Stimulated activated CD8-positive, alpha-beta memory T cell treated with anti-CD3 and anti-CD28 coated beads, Interleukin-15, amount 100 ng/mL, for 1 hour (primary cell): ENCODE measurements at regions not wholly inside any gene's neighbourhood (a gene's known extent, or its start where the extent isn't known, plus 50 kb on each side); places are given as distances from the start of the nearest gene placed in this dataset.

Source experiments
- DNase-seq: peaks from one replicate; pipeline ENCODE4 v3.0.0-alpha.2; 2020; ENCODE audit warnings: low read depth

- DNase-seq = no peak
These were observed 57.2 kb upstream of the ACVR1 start for GRCh38 chr2:157933160-157933920.

- DNase-seq = no peak
These were observed 56.5 kb upstream of the ACVR1 start for GRCh38 chr2:157932480-157933159.

- DNase-seq = no peak
These were observed 55.4 kb upstream of the ACVR1 start for GRCh38 chr2:157931542-157931941.

GRCh38 chr2:157930728-157931127, 54.6 kb upstream of the ACVR1 start:
- no peak for DNase-seq

GRCh38 chr2:157929871-157930667, 53.9 kb upstream of the ACVR1 start:
- no peak for DNase-seq

- DNase-seq = no peak
These were observed 52.2 kb upstream of the ACVR1 start for GRCh38 chr2:157928372-157928771.

GRCh38 chr2:157927155-157927554, 51.0 kb upstream of the ACVR1 start:
- no peak for DNase-seq
